ENCODE measurements at regions not wholly inside any gene's neighbourhood (a gene's known extent, or its start where the extent isn't known, plus 50 kb on each side); places are given as distances from the start of the nearest gene placed in this dataset.

- TF ChIP-seq CTCF (conservative IDR thresholded peaks at IDR 0.05) = no peak
Measured at GRCh38 chr5:68032216-68032762, 183.3 kb upstream of the PIK3R1 start.

More at GRCh38 chr5:68032216-68032762, 183.3 kb upstream of the PIK3R1 start:
- Mint-ChIP-seq H3K4me1 (peaks cover 0 to 10% of the 10 kb centered on the region in 2 experiments; a peak in 2 of 4 replicates), H3K9me3 (no peaks in the 10 kb centered on the region), H3K27ac (no peak overlapping the region), H3K27me3 (ENCODE audit: low read depth) (no peaks in the 10 kb centered on the region; the same call in 1 of the 2 replicates), H3K36me3 (ENCODE audit: insufficient read depth in 1 of 3, low read depth in 3 of 3) (no peaks in the 10 kb centered on the region), H3K4me3 (no peak overlapping the region)
- Histone ChIP-seq H2BK120ac (ENCODE audit: low read depth, low read length, poor library complexity, severe bottlenecking) (no peak overlapping the region), H3K18ac (ENCODE audit: insufficient read length, low read depth, low read length) (no peak overlapping the region), H3K9me3 (ENCODE audit: control insufficient read depth, low read depth, low read length) (no peaks in the 10 kb centered on the region), H3K79me1 (ENCODE audit: insufficient read depth, low read depth, low read length, poor library complexity, severe bottlenecking) (no peaks in the 10 kb centered on the region), H3K14ac (ENCODE audit: insufficient read depth, low read length) (no peak overlapping the region), H2BK20ac (ENCODE audit: low read depth, low read length, poor library complexity, severe bottlenecking) (no peak overlapping the region), H3K23ac (ENCODE audit: insufficient read length, low read depth, low read length) (no peak overlapping the region), H3K56ac (ENCODE audit: insufficient read length, low read depth, low read length) (no peak overlapping the region), H2AFZ (ENCODE audit: low read length) (no peak overlapping the region), H2AK5ac (ENCODE audit: insufficient read length, low read length) (no peak overlapping the region), H3K4me2 (ENCODE audit: insufficient read depth, insufficient read length, low read length) (no peak overlapping the region), H4K8ac (replicated peaks; ENCODE audit: insufficient read length, low read depth, low read length) (no peak overlapping the region), H3K27me3 (ENCODE audit: insufficient read depth, low read length) (no peaks in the 10 kb centered on the region), H3K4ac (ENCODE audit: low read depth, low read length) (no peak overlapping the region), H4K20me1 (ENCODE audit: control insufficient read depth, insufficient read depth, insufficient read length) (no peaks in the 10 kb centered on the region), H2BK15ac (ENCODE audit: low read depth, low read length) (no peak overlapping the region), H3K9ac (ENCODE audit: extremely low read depth, insufficient read length, low read length) (no peak overlapping the region), H2BK12ac (ENCODE audit: insufficient read length, low read depth, low read length) (no peak overlapping the region), H3K23me2 (ENCODE audit: insufficient read length, low read depth, low read length, poor library complexity, severe bottlenecking) (no peaks in the 10 kb centered on the region), H3K79me2 (ENCODE audit: insufficient read depth, low read length) (no peaks in the 10 kb centered on the region), H3T11ph (ENCODE audit: low read length) (no peak overlapping the region), H3K27ac (ENCODE audit: insufficient read length, low read depth, low read length) (no peak overlapping the region), H4K5ac (ENCODE audit: insufficient read length, low read depth, low read length) (no peak overlapping the region), H2BK5ac (ENCODE audit: insufficient read length, low read length) (no peak overlapping the region), H4K91ac (ENCODE audit: insufficient read length, low read depth, low read length) (no peak overlapping the region), H3K4me1 (ENCODE audit: insufficient read depth, low read length) (no peaks in the 10 kb centered on the region; the same call in 1 of the 2 replicates)
- no peak for DNase-seq
- WGBS (ENCODE audit: extremely low coverage, insufficient read length, low lambda C conversion rate) = no CpG with 5 or more reads among the region's 5 CpGs
